ENCODE measurements at regions not wholly inside any gene's neighbourhood (a gene's known extent, or its start where the extent isn't known, plus 50 kb on each side); places are given as distances from the start of the nearest gene placed in this dataset.
"Not testable (repeated sequence)": the region's sequence is repeated elsewhere in the genome, so short reads cannot be mapped to it uniquely, and the experiment has no call there.

DNA sequence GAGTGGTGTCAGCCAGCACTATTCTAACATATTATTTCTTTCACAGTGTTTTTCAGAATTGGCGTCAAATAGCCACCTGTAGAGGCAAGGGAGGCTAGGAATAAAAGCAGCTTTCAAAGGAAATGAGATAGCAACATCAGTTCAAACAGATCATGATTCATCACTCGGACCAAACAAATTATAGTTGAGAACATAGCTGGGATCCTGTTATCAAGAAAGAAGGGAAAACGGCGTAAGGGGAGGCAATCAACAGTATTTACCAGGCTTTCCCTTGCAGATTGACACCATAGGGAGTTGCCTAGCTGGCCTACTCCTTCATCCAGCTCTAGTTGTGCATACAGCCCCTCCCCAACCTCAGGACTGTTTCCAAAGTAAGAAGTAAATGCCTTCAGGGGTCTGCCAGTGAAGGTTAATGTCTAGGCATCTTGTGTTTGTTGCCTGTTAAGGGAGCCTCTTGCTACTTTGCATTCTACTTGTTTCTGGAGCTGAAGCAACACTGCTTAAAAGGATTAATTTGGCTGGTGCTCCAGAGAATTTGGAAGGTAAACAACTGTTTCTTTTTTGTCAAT is 286.5 kb downstream of the NSUN3 start:
- no peak for DNase-seq

DNA sequence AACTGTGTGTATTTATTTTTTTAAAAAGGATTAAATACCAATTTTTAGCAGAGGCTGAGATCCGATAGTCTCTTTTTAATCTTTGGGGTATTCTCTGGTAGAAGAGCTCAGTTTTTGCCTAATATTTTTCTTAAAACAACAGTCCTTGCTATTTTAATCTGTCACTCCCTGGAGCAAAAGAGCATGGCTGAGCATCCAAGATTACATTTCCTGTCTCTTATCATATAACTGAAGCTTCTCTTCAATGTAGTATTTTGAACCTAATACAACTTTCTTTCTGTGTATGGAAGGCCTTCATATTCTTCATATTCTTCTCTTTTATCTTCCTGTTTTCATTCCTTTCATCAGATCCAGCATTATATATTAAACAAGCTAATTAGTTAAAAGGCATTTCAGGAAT is 293.7 kb downstream of the NSUN3 start:
- no peak for DNase-seq

DNA sequence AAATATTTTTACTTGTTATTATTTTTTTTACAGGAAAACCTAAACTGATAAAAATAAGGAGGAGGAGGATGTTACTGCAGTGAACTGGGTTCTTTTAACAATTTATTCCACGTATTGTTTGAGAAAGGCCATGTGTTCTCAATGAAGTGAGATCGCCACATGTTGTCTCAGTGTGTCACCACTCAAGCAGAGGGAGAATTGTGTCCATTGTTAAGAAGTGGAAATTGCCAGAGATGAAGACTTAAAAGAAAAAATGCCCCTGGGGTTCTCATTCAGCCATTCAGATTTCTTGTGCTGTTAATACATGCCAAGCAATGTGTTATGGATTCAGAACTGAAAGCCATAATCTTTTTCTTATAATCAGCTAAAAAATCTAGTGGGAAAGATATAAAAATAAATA is 297.1 kb downstream of the NSUN3 start:
- no peak for DNase-seq

DNA sequence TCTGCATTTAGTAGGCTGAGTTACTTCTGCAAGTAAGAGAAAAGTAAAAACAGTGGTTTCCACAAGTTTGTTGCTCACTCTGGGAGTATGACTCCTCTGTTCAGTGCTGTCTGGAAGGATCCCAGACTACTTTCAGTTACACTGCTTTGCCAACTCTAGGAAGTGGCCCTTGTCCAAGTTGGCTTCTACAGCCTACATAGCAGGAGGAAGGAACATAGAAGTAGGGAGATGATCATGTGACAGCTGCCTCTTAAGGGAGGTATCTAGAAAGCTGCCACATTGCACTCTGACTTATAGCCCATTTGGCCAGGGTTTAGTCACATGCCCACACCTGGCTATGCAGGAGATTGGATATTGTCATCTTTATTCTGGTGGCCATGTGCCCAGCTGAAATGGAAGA is 298.1 kb downstream of the NSUN3 start:
- no peak for DNase-seq

DNA sequence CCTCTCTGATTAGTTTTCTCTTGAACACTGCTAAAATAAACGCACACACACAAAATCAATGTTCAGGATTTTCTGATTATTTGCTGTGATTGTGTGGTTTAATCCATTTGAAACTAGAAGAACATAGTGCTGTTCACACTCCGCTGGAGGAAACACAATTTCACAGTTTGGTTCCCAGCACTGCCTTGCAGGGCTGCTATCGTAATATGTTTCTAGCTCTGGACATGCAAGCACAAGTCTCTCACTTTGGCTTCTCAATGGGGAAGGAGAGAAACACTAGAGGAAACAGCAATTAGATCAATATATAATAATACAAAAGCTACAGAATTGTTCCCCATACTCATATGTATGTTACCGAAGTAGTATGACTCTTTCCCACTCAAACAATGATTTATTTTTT is 299.5 kb downstream of the NSUN3 start:
- no peak for DNase-seq

DNA sequence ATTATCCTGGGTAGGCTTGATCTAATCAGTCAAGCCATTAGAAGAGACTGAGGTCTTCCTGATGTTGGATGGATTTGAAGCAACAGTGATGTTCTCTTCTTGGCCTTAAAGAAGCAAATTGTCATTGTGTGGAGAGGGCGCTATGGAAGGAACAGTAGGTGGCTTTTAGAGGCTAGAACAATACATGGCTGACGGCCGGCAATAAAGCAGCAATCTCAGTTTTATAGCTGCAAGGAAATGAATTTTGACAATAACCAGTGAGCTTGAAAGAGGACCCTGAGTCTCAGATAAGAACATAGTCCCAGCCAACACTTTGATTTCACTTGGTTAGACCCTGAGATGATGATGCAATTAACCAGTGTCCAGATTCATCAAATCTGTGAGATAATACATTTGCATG is 302.1 kb downstream of the NSUN3 start:
- DNase-seq: no peak

DNA sequence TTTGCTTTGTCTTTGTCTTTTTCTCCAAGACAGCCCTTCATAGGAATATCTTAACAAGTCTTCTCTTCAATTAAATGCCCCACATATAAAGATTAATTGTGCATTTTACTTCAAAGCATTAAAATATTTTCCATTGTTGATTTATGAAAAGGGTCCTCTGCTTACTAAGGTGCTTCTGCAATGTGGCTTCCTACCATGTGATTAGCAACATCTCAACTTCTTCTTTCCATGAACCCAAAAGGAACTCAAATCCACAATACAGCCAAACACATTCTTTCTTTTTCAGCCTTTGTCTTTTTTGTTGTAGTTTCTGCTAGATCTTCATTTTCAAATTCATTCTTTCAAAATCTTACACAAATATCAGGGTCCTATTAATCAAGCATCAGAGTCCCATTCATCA is 309.2 kb downstream of the NSUN3 start:
- no peak for DNase-seq

DNA sequence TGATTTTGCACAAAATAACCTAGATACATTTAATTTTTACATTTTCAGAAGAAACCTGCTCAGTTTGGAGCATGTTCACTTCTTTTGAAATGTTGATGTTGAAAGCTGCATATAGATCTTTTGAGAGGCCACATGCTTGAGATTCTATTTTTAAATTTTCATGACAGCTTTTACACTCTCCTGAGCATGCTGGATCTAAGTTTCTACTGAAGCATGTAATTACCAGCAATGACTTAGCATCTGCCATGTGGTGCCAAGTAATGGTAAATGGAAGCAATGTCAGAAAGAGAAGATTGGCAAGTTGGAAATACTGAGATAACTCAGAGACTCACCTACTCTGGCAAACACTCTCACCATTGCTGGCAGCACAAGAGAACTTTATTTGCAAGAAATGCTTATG is 310.6 kb downstream of the NSUN3 start:
- no peak for DNase-seq

DNA sequence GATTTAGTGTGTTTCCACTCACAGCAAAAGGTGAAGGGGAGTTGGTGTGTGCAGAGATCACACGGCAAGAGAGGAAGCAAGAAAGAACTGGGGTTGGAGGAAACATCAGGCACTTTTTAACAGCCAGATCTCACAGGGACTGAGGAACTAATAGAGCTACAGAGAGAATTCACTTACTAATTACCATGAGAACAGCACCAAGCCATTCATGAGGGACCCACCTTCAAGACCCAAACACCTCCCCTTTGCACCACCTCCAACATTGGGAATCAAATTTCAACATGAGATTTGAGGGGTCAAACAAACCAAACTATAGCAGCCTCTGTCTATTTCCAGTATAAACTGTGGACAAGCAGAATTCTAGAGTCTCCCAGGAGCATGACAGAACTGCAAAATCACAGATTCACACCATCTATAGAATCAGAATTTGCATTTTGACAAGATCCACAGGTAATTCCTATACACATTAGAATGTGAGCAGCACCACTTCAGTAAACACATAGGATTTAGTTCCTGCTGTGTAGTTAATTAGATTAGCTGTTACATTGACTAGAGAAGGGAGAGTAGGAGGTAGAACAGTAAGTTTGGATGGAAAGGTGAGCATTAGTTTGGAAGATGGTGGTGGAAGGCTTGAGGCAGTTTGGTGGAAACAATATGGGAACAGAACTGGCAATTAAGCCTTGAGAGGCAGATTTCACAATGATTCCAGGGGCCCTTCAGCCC is 311.7 kb downstream of the NSUN3 start:
- no peak for DNase-seq

DNA sequence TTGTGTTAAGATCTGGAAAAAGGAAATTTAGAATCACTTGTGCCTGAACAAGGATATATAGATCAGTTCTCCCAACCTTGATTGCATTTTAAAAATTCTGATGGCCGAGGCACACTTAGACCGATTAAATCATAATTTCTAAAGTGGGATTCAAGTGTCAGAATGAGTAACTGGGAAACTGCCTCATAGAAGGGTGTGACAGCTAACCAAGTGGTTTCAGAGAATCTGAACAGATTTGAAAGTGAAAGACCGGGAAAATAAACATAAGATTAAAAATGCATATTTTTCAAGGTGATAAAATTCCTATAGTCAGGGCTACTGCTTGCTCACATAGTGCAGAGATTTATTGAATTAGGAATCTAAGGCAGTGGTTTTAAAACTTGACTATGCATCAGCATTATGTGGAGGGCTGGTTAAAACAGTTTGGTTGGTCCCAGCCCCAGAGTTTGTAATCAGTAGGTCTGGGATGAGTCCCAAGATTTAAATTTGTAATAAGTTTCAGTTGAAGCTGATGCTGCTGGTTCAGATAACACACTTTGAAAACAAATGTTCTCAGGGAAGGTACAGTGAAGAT is 314.3 kb downstream of the NSUN3 start:
- DNase-seq: not testable (repeated sequence)

DNA sequence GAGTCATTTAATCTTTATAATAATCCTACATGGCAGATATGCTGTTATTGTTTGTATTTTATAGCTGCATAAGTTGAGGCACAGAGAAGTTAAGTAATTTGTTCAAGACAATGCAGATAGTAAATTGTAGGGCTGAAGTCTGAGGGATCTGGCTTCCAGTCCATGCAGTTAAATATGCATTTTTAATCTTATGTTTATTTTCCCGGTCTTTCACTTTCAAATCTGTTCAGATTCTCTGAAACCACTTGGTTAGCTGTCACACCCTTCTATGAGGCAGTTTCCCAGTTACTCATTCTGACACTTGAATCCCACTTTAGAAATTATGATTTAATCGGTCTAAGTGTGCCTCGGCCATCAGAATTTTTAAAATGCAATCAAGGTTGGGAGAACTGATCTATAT is 315.0 kb downstream of the NSUN3 start:
- DNase-seq: not testable (repeated sequence)

DNA sequence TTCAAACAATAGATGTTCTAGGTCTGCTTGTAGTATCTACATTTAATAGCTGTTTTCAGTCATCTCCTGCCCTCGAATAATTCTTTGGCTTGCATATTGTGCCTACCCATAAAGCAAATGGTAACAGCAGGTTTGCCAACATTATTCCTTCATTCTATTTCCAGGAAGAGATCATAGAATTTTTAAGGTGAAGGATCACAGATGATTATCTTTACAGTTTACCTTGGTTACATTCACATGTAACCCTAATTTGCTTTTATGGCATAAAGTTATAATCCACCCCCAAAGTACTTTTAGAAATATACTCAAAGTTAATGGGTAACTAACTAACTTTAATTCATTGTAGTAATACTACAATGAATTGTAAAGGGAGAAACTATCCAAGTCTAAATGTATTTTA is 315.5 kb downstream of the NSUN3 start:
- no peak for DNase-seq

DNA sequence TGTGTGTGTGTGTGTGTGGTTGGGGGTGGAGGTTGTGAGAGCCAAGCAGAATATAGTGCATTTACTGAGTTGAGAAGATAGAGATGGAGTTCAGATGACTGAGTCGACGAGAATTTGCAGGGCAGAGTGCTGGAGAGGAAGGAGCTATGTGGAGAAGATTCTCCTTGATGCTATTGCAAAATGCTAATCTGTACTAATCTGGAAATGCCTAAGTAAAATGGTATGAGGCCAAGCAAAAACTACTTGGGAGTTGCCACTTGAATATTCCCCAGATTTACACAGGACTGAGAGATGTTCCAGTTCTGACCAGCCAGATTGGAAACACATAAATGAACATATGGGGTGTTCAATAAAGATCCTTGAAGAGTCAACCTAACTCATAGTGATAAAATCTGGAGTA is 316.4 kb downstream of the NSUN3 start:
- DNase-seq: no peak

DNA sequence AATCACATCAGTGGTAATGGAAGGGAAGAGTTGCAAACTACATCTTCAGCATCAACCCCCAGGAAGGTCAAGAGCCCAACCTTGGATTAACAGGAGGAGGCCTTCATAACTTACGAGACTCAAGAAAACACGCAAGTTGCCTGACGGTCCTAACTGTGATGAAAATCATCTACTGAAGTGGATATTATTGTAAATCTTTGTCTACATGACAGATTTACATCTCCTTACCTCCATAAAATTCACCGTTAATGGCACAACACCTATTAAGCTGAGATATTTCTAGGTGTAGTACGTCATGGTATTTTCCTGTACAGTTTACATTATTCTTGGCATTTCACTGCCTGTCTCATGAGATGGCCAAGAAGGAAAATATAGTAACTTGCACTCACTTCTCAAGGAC is 332.0 kb downstream of the NSUN3 start:
- DNase-seq: no peak

DNA sequence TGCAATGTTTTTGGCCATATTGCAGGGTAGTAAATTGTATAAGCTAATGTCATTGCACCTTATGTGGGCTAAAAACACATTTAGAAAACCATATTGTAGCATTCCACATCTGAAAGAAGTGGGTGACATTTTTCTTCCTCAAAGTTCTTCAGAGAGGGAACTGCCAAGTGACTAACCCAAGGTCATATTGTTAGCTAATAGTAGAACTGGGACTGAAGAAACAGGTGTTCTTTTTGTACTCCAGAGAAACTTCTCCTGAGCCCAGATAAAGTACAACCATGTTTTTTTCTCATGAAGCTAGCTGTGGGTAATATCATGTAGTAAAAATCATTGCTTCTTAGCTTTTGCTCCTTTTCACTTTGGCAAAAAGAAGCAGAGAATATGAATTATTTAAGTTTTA is 333.0 kb downstream of the NSUN3 start:
- no peak for DNase-seq

DNA sequence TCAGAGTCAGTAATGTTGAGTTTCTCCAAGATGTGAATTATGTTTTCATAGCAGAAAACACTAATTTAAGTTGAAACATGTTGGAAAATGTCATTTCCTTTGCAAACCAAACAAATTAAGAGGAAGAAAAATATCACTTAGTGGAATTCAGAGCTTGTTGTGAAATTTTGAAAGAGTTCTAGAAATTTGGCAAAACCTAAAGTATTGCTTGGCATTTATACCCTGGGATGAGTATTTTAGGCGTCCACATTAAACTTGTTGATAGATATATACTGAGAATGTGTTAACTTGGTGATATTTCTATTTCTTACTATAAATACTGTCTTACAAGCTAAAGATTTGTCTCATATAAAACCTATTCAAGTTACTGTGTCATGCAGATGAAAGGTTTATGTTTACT is 335.2 kb downstream of the NSUN3 start:
- no peak for DNase-seq

DNA sequence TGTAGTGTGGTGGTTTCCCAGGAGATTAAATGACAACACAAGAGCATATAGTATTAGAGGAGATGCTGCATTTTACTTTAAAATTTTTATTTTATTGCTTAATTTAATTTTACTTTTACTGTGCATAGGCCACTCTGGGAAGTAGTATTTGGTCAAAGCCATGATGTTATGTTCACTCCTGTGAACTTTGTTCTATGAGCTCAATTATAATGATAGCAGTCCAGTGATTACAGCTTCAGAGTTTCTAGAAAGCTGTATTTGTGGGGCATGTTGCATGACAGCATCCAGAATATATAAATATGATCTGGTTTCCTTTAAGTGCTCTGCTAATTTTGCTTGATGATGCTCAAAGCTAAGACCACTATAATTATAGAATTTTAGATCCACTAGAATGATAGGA is 338.6 kb downstream of the NSUN3 start:
- DNase-seq: no peak

DNA sequence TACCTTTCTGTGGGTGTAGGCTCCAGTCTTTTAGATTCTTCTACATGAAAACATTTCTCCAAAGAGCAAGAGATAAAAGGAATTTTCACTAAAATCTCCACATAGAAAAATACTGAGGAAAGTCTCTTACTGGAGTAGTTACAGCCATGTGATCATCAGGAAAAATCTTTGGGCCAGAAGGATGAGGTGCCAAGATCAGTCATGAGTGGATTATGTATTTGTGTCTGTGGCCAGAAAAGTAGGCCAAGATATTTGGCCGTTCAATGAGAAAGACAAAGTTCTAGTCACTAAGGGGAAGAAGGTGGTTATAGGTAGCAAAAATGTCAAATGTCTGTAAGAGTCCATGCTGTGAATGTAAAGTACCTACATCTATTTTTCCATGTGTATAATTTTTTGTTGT is 339.3 kb downstream of the NSUN3 start:
- DNase-seq: no peak

DNA sequence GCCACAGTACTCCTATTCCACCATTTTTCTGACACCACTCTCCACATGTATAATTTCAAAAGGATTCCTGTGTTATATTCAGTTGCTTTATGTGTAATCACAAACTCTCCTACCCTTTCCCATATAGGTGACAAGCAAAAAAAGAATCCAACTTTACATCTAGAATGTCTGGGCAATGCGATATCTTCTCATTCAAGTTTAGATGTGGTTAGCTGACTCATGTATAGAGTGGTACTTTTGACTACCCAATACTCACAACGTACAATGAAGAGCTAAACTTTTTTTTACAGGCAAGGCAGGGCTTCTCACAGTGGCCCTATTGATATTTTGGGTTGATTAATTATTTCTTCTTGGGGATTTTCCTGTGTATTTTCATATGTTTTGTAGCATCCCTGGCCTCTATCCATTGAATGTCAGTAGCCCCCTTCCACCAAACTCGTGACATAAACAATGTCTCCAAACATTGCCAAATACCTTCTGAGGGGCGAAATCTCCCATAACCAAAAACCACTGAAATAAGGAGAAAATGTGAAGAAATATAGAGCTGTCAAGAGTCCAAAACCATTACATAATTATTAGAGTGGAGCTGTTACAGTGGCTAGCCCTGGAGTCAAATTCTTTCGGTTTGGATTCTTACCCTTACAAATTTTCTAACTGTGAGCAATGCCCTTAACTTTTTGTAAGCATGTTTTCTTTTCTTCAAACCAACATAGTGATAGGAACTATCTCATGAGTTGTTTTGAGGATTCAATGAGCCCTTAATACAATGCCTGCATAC is 342.6 kb downstream of the NSUN3 start:
- no peak for DNase-seq

DNA sequence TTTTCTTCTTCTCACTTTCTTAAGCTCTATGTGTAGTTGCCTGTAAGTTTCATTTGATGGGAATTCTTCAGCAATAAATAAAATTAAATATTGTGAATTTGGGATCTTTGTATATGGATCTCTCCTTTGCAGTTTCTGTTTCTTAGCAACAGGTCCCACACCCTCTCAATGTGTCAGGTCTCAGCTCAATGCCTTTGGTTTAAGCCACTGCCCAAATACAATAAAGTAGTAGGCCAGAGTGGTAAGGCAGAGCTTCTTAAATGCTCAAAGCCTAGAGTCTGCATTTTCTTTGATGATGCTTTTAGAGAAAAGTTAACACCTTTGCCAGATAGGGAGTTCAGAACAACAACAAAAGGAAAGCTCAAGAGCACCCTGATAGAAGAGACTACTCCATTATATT is 343.7 kb downstream of the NSUN3 start:
- DNase-seq: no peak

DNA sequence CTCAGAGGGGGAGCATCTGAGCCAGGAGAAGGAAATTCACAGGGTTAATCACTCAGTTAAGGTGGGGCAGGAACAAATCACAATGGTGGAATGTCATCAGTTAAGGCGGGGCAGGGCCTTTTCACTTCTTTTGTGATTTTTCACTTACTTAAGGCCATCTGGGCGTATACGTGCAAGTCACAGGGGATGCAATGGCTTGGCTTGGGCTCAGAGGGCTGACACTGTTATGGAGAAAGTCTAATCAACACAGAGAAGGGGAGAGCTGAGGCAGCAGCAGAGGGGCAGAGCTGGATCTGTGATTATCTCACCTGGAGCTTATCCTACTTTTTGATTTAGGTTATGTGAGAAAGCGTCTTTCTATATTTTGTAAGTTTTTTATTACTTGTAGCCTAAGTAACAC is 350.1 kb downstream of the NSUN3 start:
- DNase-seq: not testable (repeated sequence)

DNA sequence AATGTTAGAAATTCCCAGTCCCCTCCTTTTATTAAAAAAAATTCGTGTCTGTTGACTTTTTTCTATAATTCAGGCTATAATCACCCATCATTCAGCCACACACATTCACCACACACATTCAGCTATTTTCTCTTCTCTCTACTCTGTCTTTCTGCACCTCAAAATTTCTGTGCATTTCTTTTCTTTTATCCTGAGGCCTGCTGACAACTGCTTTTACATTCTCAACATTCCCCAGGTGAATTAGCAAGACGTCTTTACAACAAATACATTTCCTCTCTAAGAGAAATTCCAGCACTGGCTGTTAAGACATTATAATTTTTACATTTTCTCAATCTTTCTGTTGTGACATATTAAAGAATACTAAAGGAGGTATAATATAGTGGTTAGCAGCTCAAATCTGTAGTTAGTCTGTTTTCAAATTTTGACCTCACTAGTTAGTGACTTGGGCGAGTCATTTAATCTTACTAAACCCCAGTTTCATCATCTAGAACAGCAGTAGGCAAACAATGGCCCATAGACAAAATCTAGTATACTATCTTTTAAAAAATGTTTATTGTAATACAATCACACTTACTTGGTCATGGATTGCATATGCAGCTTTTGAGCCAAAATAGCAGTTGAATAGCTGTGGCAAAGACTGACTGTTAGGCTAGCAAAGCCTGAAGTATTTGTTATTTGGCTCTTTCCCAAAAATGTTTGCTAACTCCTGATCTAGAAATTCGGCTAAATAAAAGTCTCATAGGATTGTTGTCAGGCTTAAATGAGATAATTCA is 350.7 kb downstream of the NSUN3 start:
- no peak for DNase-seq

DNA sequence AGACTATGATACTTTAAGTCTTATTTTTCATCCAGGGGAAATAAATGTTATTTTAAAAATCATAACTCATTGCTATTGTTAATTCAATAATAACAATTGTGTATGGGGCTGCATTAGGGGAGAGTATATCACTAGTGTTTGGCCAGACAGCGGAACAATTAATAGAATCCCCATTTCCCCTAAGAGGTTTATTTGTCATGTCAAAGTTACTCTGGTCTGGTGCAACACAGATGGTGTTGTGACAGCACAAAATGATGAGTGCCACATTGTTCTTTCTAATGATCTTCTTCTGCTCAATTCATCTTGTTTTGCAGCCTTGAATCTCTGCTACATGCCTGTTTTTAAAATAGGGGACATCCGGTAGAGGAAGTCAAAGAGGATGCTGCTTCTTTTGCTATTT is 351.6 kb downstream of the NSUN3 start:
- DNase-seq: no peak
